ENCODE measurements at regions not wholly inside any gene's neighbourhood (a gene's known extent, or its start where the extent isn't known, plus 50 kb on each side); places are given as distances from the start of the nearest gene placed in this dataset.

DNA sequence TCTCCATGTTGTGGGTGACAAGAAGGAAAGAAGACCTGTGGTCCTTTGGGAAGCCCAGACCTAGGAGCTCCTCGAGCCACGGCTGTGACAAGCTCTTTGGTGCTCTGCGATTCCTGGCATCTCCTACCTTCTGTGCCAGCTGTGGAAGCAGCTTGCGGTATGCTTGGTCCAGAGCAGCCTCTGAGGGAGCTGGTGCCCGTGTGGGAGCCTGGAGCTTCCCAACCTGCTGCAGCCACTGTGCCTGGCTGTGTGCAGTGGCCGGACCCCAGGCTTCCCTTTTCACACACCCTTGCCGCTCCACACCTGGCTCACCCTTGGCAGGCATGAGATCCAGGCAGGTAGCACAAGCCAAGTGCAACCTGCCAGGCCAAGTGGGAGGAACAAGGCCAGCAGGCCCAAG lies 1328.6 kb upstream of the SLC39A10 start:
- H3K36me3 ChIP-seq: no peaks in the 10 kb centered on the region
- intact Hi-C loops (cut with DNase I; ENCODE audit: low total_unique reads): no loop called here
- no peak for DNase-seq
- TF ChIP-seq, protein P1, sequence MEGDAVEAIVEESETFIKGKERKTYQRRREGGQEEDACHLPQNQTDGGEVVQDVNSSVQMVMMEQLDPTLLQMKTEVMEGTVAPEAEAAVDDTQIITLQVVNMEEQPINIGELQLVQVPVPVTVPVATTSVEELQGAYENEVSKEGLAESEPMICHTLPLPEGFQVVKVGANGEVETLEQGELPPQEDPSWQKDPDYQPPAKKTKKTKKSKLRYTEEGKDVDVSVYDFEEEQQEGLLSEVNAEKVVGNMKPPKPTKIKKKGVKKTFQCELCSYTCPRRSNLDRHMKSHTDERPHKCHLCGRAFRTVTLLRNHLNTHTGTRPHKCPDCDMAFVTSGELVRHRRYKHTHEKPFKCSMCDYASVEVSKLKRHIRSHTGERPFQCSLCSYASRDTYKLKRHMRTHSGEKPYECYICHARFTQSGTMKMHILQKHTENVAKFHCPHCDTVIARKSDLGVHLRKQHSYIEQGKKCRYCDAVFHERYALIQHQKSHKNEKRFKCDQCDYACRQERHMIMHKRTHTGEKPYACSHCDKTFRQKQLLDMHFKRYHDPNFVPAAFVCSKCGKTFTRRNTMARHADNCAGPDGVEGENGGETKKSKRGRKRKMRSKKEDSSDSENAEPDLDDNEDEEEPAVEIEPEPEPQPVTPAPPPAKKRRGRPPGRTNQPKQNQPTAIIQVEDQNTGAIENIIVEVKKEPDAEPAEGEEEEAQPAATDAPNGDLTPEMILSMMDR (IDR thresholded peaks at IDR 0.05): no peak
- no peaks in the 10 kb centered on the region for H3K9me3 ChIP-seq
- H3K4me1 ChIP-seq: no peaks in the 10 kb centered on the region
- no peak overlapping the region for H3K27ac ChIP-seq
- no peak overlapping the region for H3K4me3 ChIP-seq
- H3K27me3 ChIP-seq: no peaks in the 10 kb centered on the region

DNA sequence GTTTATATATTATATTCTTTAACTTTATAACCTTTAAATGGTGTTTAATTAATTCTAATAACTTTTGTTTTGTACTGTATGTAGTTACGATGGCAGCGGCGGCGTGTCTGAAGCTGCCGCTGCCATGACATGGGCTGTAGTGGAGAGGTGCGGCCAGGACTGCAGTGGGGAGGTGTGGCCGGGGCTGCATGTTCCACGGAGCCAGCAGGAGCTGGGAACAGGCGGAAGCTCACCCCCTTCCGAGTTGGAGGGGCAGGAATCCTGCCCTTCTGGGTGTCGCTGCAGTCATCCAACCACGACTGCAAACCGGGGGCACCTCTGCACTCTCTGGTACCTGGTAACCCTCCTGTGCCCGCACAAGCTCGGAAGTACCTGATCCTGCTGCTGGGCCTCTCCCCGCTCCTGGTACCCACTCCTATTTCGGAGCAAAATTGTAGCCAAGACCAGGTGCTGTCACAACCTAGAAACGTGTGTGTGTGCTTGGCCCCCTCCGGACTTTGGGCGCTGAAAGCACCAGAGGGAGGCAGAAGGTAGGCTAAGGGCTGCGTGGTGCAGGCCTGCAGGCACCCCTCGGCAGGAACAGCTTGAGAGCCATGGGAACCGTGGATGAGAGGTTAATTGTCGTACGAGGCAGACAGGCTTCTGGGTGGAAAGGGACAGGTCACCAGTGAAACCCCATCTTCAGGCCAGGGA lies 1329.7 kb upstream of the SLC39A10 start:
- no peaks in the 10 kb centered on the region for H3K27me3 ChIP-seq
- intact Hi-C loops (cut with DNase I; ENCODE audit: low total_unique reads): no loop called here
- H3K4me1 ChIP-seq: no peaks in the 10 kb centered on the region
- TF ChIP-seq, protein P1 (IDR thresholded peaks at IDR 0.05): no peak
- no peak overlapping the region for H3K27ac ChIP-seq
- DNase-seq: no peak
- no peak overlapping the region for H3K4me3 ChIP-seq
- H3K36me3 ChIP-seq: no peaks in the 10 kb centered on the region
- no peaks in the 10 kb centered on the region for H3K9me3 ChIP-seq

DNA sequence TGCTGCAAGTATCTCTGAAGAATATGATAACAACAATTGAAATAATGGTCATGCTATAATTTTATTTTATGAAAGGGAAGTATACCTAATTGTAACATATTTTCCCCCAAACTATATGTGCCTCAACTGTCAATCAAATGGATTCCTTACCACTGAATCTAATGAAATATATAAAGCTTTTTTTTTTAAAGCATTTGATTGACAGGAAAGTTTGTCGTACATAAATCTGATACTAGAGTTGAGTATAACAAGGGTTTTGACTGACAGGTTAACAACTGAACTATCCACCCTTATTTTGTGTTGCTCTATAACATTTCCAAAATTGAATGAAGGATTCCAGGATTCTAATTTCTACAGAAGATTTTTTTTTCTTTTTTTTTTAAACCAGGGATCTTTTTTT lies 1333.3 kb upstream of the SLC39A10 start:
- Histone ChIP-seq H3K9me3 (no peaks in the 10 kb centered on the region), H3K27ac (no peak overlapping the region), H3K36me3 (no peaks in the 10 kb centered on the region), H3K4me3 (no peak overlapping the region), H3K27me3 (no peaks in the 10 kb centered on the region), H3K4me1 (no peaks in the 10 kb centered on the region)
- intact Hi-C loops (cut with DNase I; ENCODE audit: low total_unique reads): no loop called here
- DNase-seq: no peak
- TF ChIP-seq, protein P1 (IDR thresholded peaks at IDR 0.05): no peak

DNA sequence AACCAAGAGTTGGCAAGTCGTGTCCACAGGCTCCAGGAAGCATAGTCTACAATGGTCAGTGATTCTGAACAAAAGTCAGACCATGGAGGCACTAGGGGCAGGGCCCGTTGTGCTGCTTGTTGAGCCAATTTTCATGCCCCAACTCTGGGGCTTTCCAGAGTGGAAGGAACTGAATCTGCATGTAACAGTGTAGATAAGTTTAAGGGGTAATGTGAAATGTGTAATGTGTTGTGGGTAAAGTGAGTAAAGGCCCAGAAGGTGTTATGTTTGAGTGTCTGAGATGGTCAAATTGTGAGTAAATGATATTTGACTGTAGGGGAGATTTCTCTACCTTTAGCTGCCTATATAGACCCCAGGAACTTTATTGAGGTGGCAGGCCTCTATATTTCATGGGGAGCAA lies 1336.5 kb upstream of the SLC39A10 start:
- no peak for DNase-seq
- H3K4me3 ChIP-seq: no peak overlapping the region
- H3K27ac ChIP-seq: no peak overlapping the region
- TF ChIP-seq, protein P1 (IDR thresholded peaks at IDR 0.05): no peak
- H3K36me3 ChIP-seq: no peaks in the 10 kb centered on the region
- H3K9me3 ChIP-seq: no peaks in the 10 kb centered on the region
- H3K27me3 ChIP-seq: no peaks in the 10 kb centered on the region
- H3K4me1 ChIP-seq: no peaks in the 10 kb centered on the region
- intact Hi-C loops (cut with DNase I; ENCODE audit: low total_unique reads): no loop called here

DNA sequence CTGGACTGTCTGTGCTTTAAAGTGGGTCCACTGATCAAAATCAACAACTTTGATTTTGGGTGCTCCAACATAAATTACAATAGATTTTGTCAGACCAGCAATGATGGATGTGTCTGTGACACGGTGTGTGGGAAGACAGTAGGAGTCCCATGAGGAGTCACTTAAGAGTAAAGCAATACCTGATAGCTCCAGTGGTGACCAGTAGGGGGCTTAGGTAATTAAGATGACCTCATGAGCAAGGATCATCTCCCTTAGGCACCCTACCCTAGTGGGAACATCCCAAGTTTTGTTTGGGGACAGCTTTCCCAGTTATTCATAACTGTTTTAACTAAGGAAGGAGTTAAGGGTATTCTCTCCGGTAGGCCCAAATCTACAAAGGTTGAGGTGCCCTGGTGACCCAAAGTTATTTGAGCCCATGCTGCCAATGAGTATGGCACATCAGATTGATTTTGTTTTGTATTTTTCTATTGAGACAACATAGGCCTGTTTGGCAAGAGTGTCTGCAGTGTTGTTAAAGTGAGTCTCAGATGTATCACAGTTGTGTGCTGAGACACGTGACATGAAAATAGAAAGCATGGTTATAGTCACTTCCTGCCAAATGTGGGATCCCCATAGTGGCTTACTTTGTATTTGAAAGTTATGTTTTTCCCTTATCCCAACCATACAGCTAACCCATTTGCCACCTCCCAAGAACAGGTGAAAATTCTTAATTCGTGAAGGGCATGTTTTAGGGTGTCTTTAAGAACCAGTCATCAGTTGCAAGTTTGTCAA lies 1337.6 kb upstream of the SLC39A10 start:
- H3K36me3 ChIP-seq: no peaks in the 10 kb centered on the region
- H3K9me3 ChIP-seq: no peaks in the 10 kb centered on the region
- no peak for DNase-seq
- intact Hi-C loops (cut with DNase I; ENCODE audit: low total_unique reads): no loop called here
- no peak overlapping the region for H3K27ac ChIP-seq
- H3K4me1 ChIP-seq: no peaks in the 10 kb centered on the region
- TF ChIP-seq, protein P1 (IDR thresholded peaks at IDR 0.05): no peak
- H3K27me3 ChIP-seq: no peaks in the 10 kb centered on the region
- no peak overlapping the region for H3K4me3 ChIP-seq

Data from tibial artery (tissue), 4 donors.